ENCODE measurements at regions not wholly inside any gene's neighbourhood (a gene's known extent, or its start where the extent isn't known, plus 50 kb on each side); places are given as distances from the start of the nearest gene placed in this dataset.

GRCh38 chr1:208369045-208369444 lies 124.9 kb upstream of the PLXNA2 start:
- TF ChIP-seq POLR2A (IDR thresholded peaks at IDR 0.05) = no peak
- TF ChIP-seq CTCF (IDR thresholded peaks at IDR 0.05) = no peak
- H3K4me3 ChIP-seq (ENCODE audit: low read depth, poor library complexity, severe bottlenecking) = no peak overlapping the region
- WGBS, 2 donors = 34 to 36% methylated on average over 2 of the region's 2 CpGs
- intact Hi-C loops (cut with DNase I; ENCODE audit: low total_unique reads) = no loop called here
- no peak for DNase-seq (ENCODE audit: low spot score in 2 of 2)

- intact Hi-C loops (cut with DNase I; ENCODE audit: low total_unique reads) = no loop called here
- H3K4me3 ChIP-seq (ENCODE audit: low read depth, poor library complexity, severe bottlenecking) = no peak overlapping the region
- TF ChIP-seq POLR2A (IDR thresholded peaks at IDR 0.05) (no peak), CTCF (IDR thresholded peaks at IDR 0.05) (no peak)
- 54 to 72% methylated on average over 2 of the region's 2 CpGs for WGBS, 2 donors
- DNase-seq (ENCODE audit: low spot score in 2 of 2) = no peak
Measured at GRCh38 chr1:208369658-208370057, 125.5 kb upstream of the PLXNA2 start.

- intact Hi-C loops (cut with DNase I; ENCODE audit: low total_unique reads) = no loop called here
- no peak overlapping the region for H3K4me3 ChIP-seq (ENCODE audit: low read depth, poor library complexity, severe bottlenecking)
- 86 to 89% methylated on average over 6 of the region's 6 CpGs for WGBS, 2 donors
- no peak for TF ChIP-seq CTCF (IDR thresholded peaks at IDR 0.05)
- no peak for TF ChIP-seq POLR2A (IDR thresholded peaks at IDR 0.05)
- DNase-seq (ENCODE audit: low spot score in 2 of 2) = no peak
Measured at GRCh38 chr1:208374391-208374941, 130.3 kb upstream of the PLXNA2 start.

- no peak overlapping the region for H3K4me3 ChIP-seq (ENCODE audit: low read depth, poor library complexity, severe bottlenecking)
- 64 to 83% methylated on average over 1 of the region's 1 CpG for WGBS, 2 donors
- DNase-seq (ENCODE audit: low spot score in 2 of 2) = no peak
- intact Hi-C loops (cut with DNase I; ENCODE audit: low total_unique reads) = no loop called here
- TF ChIP-seq CTCF (IDR thresholded peaks at IDR 0.05) = no peak
- no peak for TF ChIP-seq POLR2A (IDR thresholded peaks at IDR 0.05)
Measured at GRCh38 chr1:208381481-208381880, 137.3 kb upstream of the PLXNA2 start.

GRCh38 chr1:208387908-208388811 lies 144.0 kb upstream of the PLXNA2 start:
- 54 to 57% methylated on average over 9 of the region's 9 CpGs for WGBS, 2 donors

More at GRCh38 chr1:208387908-208388811, 144.0 kb upstream of the PLXNA2 start:
- no peak for DNase-seq (ENCODE audit: low spot score in 2 of 2)
- TF ChIP-seq CTCF (IDR thresholded peaks at IDR 0.05) (no peak), POLR2A (IDR thresholded peaks at IDR 0.05) (no peak)
- H3K4me3 ChIP-seq (ENCODE audit: low read depth, poor library complexity, severe bottlenecking) = no peak overlapping the region
- intact Hi-C loops (cut with DNase I; ENCODE audit: low total_unique reads) = no loop called here

Measured in lower leg skin (tissue), 4 donors.